ENCODE measurements at regions not wholly inside any gene's neighbourhood (a gene's known extent, or its start where the extent isn't known, plus 50 kb on each side); places are given as distances from the start of the nearest gene placed in this dataset.
"Not testable (repeated sequence)": the region's sequence is repeated elsewhere in the genome, so short reads cannot be mapped to it uniquely, and the experiment has no call there.

DNA sequence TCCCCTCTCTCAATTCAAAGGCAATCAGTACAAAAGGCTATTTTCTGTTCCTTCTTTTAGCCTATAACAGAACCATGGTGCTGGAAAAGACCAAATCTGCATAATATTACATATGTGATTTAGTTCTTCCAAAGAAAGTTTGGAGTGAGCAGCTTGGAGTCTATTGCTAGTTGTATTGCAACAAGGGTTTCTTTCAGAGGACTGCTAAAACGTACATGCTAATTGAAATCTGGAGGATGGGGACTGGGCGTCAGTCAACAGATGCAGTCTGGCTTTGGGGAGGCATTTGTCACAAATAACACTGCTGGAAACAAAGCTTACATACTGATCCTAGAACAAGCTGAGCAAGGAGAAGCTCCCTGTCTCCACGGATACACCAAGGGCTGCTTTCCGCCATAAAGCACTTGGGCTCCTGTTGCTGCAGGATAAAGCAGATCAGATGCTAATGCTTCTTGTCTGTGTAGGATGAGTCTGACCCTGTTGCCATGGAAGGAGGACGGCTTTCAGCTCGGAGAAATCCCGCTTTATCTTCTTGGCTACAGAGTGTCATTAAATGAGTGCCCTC is 883.5 kb downstream of the SORCS1 start:
- Histone ChIP-seq H3K27ac (no peak overlapping the region), H3K4me3 (no peak overlapping the region), H3K36me3 (no peaks in the 10 kb centered on the region), H3K4me1 (replicated peaks) (no peaks in the 10 kb centered on the region), H3K9me3 (no peaks in the 10 kb centered on the region), H3K27me3 (replicated peaks; ENCODE audit: insufficient read depth) (no peaks in the 10 kb centered on the region)
- no peak for DNase-seq (ENCODE audit: low spot score)
- WGBS, result 58% methylated on average over 7 of the region's 7 CpGs
- intact Hi-C loops (cut with DNase I), result no loop called here
- TF ChIP-seq POLR2A (IDR thresholded peaks at IDR 0.05) (no peak), POLR2AphosphoS5 (IDR thresholded peaks at IDR 0.05) (no peak)
- TF ChIP-seq, protein P1, sequence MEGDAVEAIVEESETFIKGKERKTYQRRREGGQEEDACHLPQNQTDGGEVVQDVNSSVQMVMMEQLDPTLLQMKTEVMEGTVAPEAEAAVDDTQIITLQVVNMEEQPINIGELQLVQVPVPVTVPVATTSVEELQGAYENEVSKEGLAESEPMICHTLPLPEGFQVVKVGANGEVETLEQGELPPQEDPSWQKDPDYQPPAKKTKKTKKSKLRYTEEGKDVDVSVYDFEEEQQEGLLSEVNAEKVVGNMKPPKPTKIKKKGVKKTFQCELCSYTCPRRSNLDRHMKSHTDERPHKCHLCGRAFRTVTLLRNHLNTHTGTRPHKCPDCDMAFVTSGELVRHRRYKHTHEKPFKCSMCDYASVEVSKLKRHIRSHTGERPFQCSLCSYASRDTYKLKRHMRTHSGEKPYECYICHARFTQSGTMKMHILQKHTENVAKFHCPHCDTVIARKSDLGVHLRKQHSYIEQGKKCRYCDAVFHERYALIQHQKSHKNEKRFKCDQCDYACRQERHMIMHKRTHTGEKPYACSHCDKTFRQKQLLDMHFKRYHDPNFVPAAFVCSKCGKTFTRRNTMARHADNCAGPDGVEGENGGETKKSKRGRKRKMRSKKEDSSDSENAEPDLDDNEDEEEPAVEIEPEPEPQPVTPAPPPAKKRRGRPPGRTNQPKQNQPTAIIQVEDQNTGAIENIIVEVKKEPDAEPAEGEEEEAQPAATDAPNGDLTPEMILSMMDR (IDR thresholded peaks at IDR 0.05), result no peak

DNA sequence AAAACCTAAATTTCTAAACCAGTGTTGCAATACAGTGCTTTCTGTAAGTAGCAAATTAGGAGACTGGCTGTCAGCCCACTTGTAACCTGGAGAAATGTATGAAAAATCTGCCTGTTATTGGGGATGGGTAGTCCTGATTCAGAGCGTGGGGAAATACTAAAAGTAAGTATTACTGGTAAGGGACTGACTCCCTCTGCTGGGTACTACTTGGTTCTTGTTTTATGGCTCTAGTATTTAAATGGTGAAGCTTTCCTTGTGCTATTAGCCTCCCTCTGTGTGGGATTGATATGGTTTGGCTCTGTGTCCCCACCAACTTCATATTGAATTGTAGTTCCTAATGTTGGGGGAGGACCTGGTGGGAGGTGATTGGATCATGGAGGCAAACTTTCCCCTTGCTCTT is 886.1 kb downstream of the SORCS1 start:
- intact Hi-C loops (cut with DNase I), result no loop called here
- no peaks in the 10 kb centered on the region for H3K36me3 ChIP-seq
- TF ChIP-seq POLR2A (IDR thresholded peaks at IDR 0.05), result no peak
- TF ChIP-seq, protein P1 (IDR thresholded peaks at IDR 0.05), result no peak
- no peak for TF ChIP-seq POLR2AphosphoS5 (IDR thresholded peaks at IDR 0.05)
- DNase-seq (ENCODE audit: low spot score), result no peak
- no peaks in the 10 kb centered on the region for H3K4me1 ChIP-seq (replicated peaks)
- H3K27me3 ChIP-seq (replicated peaks; ENCODE audit: insufficient read depth), result no peaks in the 10 kb centered on the region
- 41% methylated on average over 1 of the region's 1 CpG for WGBS
- H3K4me3 ChIP-seq, result no peak overlapping the region
- no peaks in the 10 kb centered on the region for H3K9me3 ChIP-seq
- H3K27ac ChIP-seq, result no peak overlapping the region

DNA sequence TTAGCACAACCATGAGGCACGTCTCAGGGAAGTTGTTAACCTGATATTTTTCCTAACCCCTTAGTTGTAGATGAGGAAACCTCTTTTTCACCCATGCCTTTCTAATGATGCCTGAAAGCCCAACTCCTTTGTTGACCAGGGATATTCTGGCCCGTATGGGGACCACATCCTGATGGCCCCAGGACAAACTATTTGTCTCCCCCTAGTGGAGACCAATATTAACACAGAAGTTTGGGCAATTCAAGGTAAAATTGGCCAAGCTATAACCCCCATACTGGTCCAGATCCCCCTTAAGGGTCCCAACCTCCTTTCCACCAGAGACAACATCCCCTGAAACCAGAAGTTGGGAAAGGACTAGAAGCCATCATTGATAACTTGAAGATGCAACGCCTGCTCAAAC is 893.3 kb downstream of the SORCS1 start:
- Histone ChIP-seq H3K36me3 (no peaks in the 10 kb centered on the region), H3K4me1 (replicated peaks) (no peaks in the 10 kb centered on the region), H3K4me3 (no peak overlapping the region), H3K9me3 (no peaks in the 10 kb centered on the region), H3K27me3 (replicated peaks; ENCODE audit: insufficient read depth) (no peaks in the 10 kb centered on the region), H3K27ac (no peak overlapping the region)
- DNase-seq (ENCODE audit: low spot score), result no peak
- TF ChIP-seq, protein P1 (IDR thresholded peaks at IDR 0.05), result no peak
- TF ChIP-seq POLR2A (IDR thresholded peaks at IDR 0.05) (no peak), POLR2AphosphoS5 (IDR thresholded peaks at IDR 0.05) (no peak)
- 78% methylated on average over 3 of the region's 3 CpGs for WGBS
- intact Hi-C loops (cut with DNase I), result no loop called here

DNA sequence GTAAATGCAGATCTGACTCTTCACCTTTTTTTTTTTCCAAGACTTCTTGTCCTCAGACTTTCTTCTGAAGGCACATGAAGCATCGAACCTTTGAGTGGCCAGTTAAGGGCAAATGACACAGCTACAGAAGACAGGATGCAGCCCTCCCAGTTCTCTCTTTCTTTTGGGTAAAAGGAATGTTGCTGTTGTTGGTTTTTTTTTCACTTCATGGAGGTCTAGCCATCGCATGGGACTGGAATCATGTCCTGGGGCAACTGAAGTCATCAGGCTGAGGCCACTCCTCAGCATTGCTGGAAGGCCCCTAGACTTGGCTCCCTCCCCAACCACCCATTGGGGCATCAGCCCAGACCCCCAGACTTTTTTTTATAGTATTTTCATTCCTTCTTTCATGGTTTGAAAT is 896.5 kb downstream of the SORCS1 start:
- Histone ChIP-seq H3K36me3 (no peaks in the 10 kb centered on the region), H3K4me1 (replicated peaks) (no peaks in the 10 kb centered on the region), H3K27me3 (replicated peaks; ENCODE audit: insufficient read depth) (no peaks in the 10 kb centered on the region), H3K27ac (no peak overlapping the region), H3K9me3 (no peaks in the 10 kb centered on the region), H3K4me3 (no peak overlapping the region)
- 79% methylated on average over 2 of the region's 2 CpGs for WGBS
- TF ChIP-seq POLR2A (IDR thresholded peaks at IDR 0.05) (no peak), POLR2AphosphoS5 (IDR thresholded peaks at IDR 0.05) (no peak)
- TF ChIP-seq, protein P1 (IDR thresholded peaks at IDR 0.05), result no peak
- DNase-seq (ENCODE audit: low spot score), result no peak
- intact Hi-C loops (cut with DNase I), result no loop called here

DNA sequence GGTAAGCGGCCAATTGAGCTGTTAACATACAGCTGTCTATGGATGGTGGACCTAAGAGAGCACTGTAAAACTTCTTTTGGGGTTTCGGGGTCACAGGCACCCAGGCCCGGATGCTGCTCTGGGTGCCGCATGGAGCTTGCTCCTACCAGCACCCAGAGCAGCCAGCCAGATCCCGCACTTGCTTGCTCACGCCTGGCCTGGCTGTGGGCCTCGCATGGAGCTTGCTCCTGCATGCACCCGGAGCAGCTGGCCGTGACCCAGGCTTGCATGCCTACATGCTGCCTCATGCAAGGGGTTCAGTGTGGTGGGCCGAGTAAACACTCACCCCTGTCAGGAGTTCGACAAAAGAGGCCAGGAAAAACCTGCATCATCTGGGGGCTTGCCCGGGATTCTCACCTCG is 896.9 kb downstream of the SORCS1 start:
- no peak for DNase-seq (ENCODE audit: low spot score)
- TF ChIP-seq POLR2A (IDR thresholded peaks at IDR 0.05) (no peak), POLR2AphosphoS5 (IDR thresholded peaks at IDR 0.05) (no peak)
- Histone ChIP-seq H3K27ac (no peak overlapping the region), H3K27me3 (replicated peaks; ENCODE audit: insufficient read depth) (no peaks in the 10 kb centered on the region), H3K36me3 (no peaks in the 10 kb centered on the region), H3K4me3 (no peak overlapping the region), H3K4me1 (replicated peaks) (no peaks in the 10 kb centered on the region), H3K9me3 (no peaks in the 10 kb centered on the region)
- intact Hi-C loops (cut with DNase I), result no loop called here
- WGBS, result 90% methylated on average over 12 of the region's 13 CpGs

DNA sequence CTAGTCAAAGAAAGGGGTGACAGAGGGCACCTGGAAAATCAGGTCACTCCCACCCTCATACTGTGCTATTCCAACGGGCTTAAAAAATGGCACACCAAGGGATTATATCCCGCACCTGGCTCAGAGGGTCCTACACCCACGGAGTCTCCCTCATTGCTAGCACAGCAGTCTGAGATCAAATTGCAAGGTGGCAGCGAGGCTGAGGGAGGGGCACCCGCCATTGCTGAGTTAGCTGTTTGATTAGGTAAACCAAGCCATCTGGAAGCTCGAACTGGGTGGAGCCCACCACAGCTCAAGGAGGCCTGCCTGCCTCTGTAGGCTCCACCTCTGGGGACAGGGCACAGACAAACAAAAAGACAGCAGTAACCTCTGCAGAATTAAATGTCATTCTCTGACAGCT is 907.1 kb downstream of the SORCS1 start:
- WGBS, result 98% methylated on average over 6 of the region's 6 CpGs
- H3K4me3 ChIP-seq; H3K27ac ChIP-seq; H3K27me3 ChIP-seq (replicated peaks; ENCODE audit: insufficient read depth); H3K4me1 ChIP-seq (replicated peaks); intact Hi-C loops (cut with DNase I); H3K9me3 ChIP-seq; H3K36me3 ChIP-seq; DNase-seq (ENCODE audit: low spot score): not testable (repeated sequence)
